WTC11 (cell line): ENCODE measurements at regions not wholly inside any gene's neighbourhood (a gene's known extent, or its start where the extent isn't known, plus 50 kb on each side); places are given as distances from the start of the nearest gene placed in this dataset.

Experiments
- ATAC-seq: fragments of 200-7000 bp; cut with Tn5 transposase; 2 replicates; pipeline ENCODE4 v1.10.0; 2021; ENCODE audit warnings: mild to moderate bottlenecking, moderate library complexity
- CTCF ChIA-PET: fragments of 300-600 bp; sonication (Branson Sonifier 250); formaldehyde crosslinking; loops from one replicate; lab custom pipeline; 2021; ENCODE audit warnings: antibody characterized with exemption; lab: Charles Lee
- POLR2A ChIA-PET: fragments of 350-600 bp; sonication (Branson Sonifier 250); formaldehyde crosslinking; loops from one replicate; lab custom pipeline; 2021; ENCODE audit warnings: antibody characterized with exemption; lab: Charles Lee
- DNase-seq: peaks from one replicate; pipeline ENCODE4 v3.0.0; 2021; ENCODE audit warnings: low spot score
- H3K27ac Mint-ChIP-seq: 2 replicates; pipeline ENCODE4 v1.8.0; 2021; ENCODE audit warnings: mixed read lengths
- H3K27me3 Mint-ChIP-seq: 2 replicates; pipeline ENCODE4 v1.8.0; 2021; ENCODE audit warnings: low read depth, mild to moderate bottlenecking, moderate library complexity, mixed read lengths
- H3K36me3 Mint-ChIP-seq: 2 replicates; pipeline ENCODE4 v1.8.0; 2021; ENCODE audit warnings: mixed read lengths
- H3K4me1 Mint-ChIP-seq: 2 replicates; pipeline ENCODE4 v1.8.0; 2022; ENCODE audit warnings: mixed read lengths
- H3K4me3 Mint-ChIP-seq: 2 replicates; pipeline ENCODE4 v1.8.0; 2021; ENCODE audit warnings: mild to moderate bottlenecking, moderate library complexity, mixed read lengths
- H3K9me3 Mint-ChIP-seq: 2 replicates; pipeline ENCODE4 v1.8.0; 2021; ENCODE audit warnings: mixed read lengths
- CREB1 ChIP-seq: sonication (generic); formaldehyde crosslinking; IDR thresholded peaks from 2 replicates; pipeline ENCODE4 v1.8.0; 2023; ENCODE audit warnings: mild to moderate bottlenecking, missing genetic modification reagents
- CTCF ChIP-seq: fragments of 200-600 bp; IDR thresholded peaks from 2 replicates; pipeline ENCODE4 v1.8.0; 2022; ENCODE audit warnings: antibody characterized with exemption
- ETV6 ChIP-seq: sonication (generic); formaldehyde crosslinking; IDR thresholded peaks from 2 replicates; pipeline ENCODE4 v1.8.1; 2022; ENCODE audit warnings: mild to moderate bottlenecking, missing genetic modification reagents
- HMGXB4 ChIP-seq: sonication (generic); formaldehyde crosslinking; IDR thresholded peaks from 2 replicates; pipeline ENCODE4 v1.8.1; 2023; ENCODE audit warnings: mild to moderate bottlenecking, moderate library complexity, missing genetic modification reagents
- NFE2L1 ChIP-seq: sonication (generic); formaldehyde crosslinking; IDR thresholded peaks from 2 replicates; pipeline ENCODE4 v1.8.1; 2023; ENCODE audit warnings: missing genetic modification reagents
- NR3C1 ChIP-seq: sonication (generic); formaldehyde crosslinking; conservative IDR thresholded peaks from 2 replicates; pipeline ENCODE4 v1.8.1; 2023; ENCODE audit warnings: low read depth, mild to moderate bottlenecking, missing genetic modification reagents
- SMAD3 ChIP-seq: sonication (generic); formaldehyde crosslinking; IDR thresholded peaks from 2 replicates; pipeline ENCODE4 v1.8.0; 2022; ENCODE audit warnings: missing genetic modification reagents, mild to moderate bottlenecking, borderline replicate concordance
- TEAD4 ChIP-seq: sonication (generic); formaldehyde crosslinking; IDR thresholded peaks from 2 replicates; pipeline ENCODE4 v1.8.0; 2022; ENCODE audit warnings: mild to moderate bottlenecking, missing genetic modification reagents
- TP53 ChIP-seq: sonication (generic); formaldehyde crosslinking; IDR thresholded peaks from 2 replicates; pipeline ENCODE4 v1.8.1; 2023; ENCODE audit warnings: mild to moderate bottlenecking, missing genetic modification reagents
- ZBTB43 ChIP-seq: sonication (generic); formaldehyde crosslinking; IDR thresholded peaks from 2 replicates; pipeline ENCODE4 v1.8.1; 2023; ENCODE audit warnings: mild to moderate bottlenecking, missing genetic modification reagents
- ZNF121 ChIP-seq: sonication (generic); formaldehyde crosslinking; IDR thresholded peaks from 2 replicates; pipeline ENCODE4 v1.8.0; 2023; ENCODE audit warnings: missing genetic modification reagents
- ZNF396 ChIP-seq: fragments of 250-450 bp; sonication (Bioruptor Pico); IDR thresholded peaks from 2 replicates; pipeline ENCODE4 v1.8.0; 2021; ENCODE audit warnings: mild to moderate bottlenecking, moderate library complexity, borderline replicate concordance
- TF ChIP-seq, protein P1 (sequence below): fragments of 250-450 bp; sonication (Bioruptor Pico); IDR thresholded peaks from 2 replicates; pipeline ENCODE4 v1.9.0; 2021; ENCODE audit warnings: moderate library complexity, mild to moderate bottlenecking, inconsistent platforms, borderline replicate concordance
- TF ChIP-seq, protein P2 (sequence below): sonication (generic); formaldehyde crosslinking; IDR thresholded peaks from 2 replicates; pipeline ENCODE4 v1.8.1; 2023; ENCODE audit warnings: mild to moderate bottlenecking, missing genetic modification reagents
- TF ChIP-seq, protein P3 (sequence below): sonication (generic); formaldehyde crosslinking; IDR thresholded peaks from 2 replicates; pipeline ENCODE4 v1.8.1; 2022; ENCODE audit warnings: mild to moderate bottlenecking, moderate library complexity, missing genetic modification reagents

- TF ChIP-seq, protein P1, sequence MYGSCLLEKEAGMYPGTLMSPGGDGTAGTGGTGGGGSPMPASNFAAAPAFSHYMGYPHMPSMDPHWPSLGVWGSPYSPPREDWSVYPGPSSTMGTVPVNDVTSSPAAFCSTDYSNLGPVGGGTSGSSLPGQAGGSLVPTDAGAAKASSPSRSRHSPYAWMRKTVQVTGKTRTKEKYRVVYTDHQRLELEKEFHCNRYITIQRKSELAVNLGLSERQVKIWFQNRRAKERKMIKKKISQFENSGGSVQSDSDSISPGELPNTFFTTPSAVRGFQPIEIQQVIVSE (CRISPR knock-in tag): no peak
- no peak for TF ChIP-seq SMAD3
- TF ChIP-seq, protein P2, sequence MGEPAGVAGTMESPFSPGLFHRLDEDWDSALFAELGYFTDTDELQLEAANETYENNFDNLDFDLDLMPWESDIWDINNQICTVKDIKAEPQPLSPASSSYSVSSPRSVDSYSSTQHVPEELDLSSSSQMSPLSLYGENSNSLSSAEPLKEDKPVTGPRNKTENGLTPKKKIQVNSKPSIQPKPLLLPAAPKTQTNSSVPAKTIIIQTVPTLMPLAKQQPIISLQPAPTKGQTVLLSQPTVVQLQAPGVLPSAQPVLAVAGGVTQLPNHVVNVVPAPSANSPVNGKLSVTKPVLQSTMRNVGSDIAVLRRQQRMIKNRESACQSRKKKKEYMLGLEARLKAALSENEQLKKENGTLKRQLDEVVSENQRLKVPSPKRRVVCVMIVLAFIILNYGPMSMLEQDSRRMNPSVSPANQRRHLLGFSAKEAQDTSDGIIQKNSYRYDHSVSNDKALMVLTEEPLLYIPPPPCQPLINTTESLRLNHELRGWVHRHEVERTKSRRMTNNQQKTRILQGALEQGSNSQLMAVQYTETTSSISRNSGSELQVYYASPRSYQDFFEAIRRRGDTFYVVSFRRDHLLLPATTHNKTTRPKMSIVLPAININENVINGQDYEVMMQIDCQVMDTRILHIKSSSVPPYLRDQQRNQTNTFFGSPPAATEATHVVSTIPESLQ (CRISPR knock-in tag): no peak
- TF ChIP-seq CTCF: no peak
Measured at GRCh38 chr9:90086101-90086511, 481.3 kb downstream of the GADD45G start (continued).

- Mint-ChIP-seq H3K27ac (no peak overlapping the region), H3K4me3 (no peak overlapping the region), H3K9me3 (peaks cover 5% of the 10 kb centered on the region; the same call in 1 of the 2 replicates), H3K27me3 (no peaks in the 10 kb centered on the region; the same call in 1 of the 2 replicates)
- POLR2A ChIA-PET: no interaction called here
- CTCF ChIA-PET: interaction anchor here (1.6 kb wide), 1 partner anchor 495 kb away, joined by 7 read pairs; no protein-coding TSS in a partner anchor
- TF ChIP-seq ZBTB43 (CRISPR knock-in tag): no peak
- TF ChIP-seq NR3C1 (CRISPR knock-in tag): no peak
- no peak for TF ChIP-seq ZNF396 (CRISPR knock-in tag)
- TF ChIP-seq HMGXB4: no peak
- TF ChIP-seq, protein P3, sequence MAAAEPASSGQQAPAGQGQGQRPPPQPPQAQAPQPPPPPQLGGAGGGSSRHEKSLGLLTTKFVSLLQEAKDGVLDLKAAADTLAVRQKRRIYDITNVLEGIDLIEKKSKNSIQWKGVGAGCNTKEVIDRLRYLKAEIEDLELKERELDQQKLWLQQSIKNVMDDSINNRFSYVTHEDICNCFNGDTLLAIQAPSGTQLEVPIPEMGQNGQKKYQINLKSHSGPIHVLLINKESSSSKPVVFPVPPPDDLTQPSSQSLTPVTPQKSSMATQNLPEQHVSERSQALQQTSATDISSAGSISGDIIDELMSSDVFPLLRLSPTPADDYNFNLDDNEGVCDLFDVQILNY (CRISPR knock-in tag): no peak
- no peak for TF ChIP-seq CREB1
- no peak for TF ChIP-seq ETV6 (CRISPR knock-in tag)
- TF ChIP-seq TEAD4: no peak
- no peak for TF ChIP-seq ZNF121 (CRISPR knock-in tag)
- no peak for TF ChIP-seq TP53 (CRISPR knock-in tag)
- TF ChIP-seq, all 79 proteins: peak for 0
- no peaks in the 10 kb centered on the region for H3K36me3 Mint-ChIP-seq
- DNase-seq (no peak), ATAC-seq (no peak)
- peaks cover 18% of the 10 kb centered on the region for H3K4me1 Mint-ChIP-seq
Measured at GRCh38 chr9:90088434-90088833, 483.6 kb downstream of the GADD45G start.

DNA sequence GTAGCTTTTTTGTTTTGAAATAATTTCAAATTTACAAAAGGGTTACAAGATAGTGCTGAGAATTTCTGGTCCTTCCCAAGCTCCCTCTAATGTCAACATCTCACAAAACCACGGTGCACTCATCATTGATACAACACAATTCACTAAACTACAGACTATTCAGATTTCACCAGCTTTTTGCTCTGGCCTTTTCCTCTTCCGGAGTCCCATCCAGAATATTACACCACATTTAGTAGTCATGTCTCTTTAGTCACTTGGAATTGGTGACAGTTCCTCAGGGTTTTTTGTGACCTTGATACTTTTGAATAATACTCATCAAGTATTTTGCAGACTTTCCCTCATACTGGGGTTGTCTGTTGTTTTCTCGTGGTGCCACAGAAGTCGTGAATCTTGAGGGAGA is 484.0 kb downstream of the GADD45G start:
- H3K4me1 Mint-ChIP-seq: peaks cover 18% of the 10 kb centered on the region
- ATAC-seq (no peak), DNase-seq (no peak)
- no peaks in the 10 kb centered on the region; the same call in 1 of the 2 replicates for H3K27me3 Mint-ChIP-seq
- no peaks in the 10 kb centered on the region for H3K36me3 Mint-ChIP-seq
- POLR2A ChIA-PET: no interaction called here
- H3K27ac Mint-ChIP-seq: no peak overlapping the region
- CTCF ChIA-PET: interaction anchor here (1.6 kb wide), 1 partner anchor 495 kb away, joined by 7 read pairs; no protein-coding TSS in a partner anchor
- no peak for TF ChIP-seq NFE2L1 (CRISPR knock-in tag)
- TF ChIP-seq, all 79 proteins: peak for 0
- no peak overlapping the region for H3K4me3 Mint-ChIP-seq
- peaks cover 5% of the 10 kb centered on the region; the same call in 1 of the 2 replicates for H3K9me3 Mint-ChIP-seq
